HG02943 (cell line): ENCODE measurements at regions not wholly inside any gene's neighbourhood (a gene's known extent, or its start where the extent isn't known, plus 50 kb on each side); places are given as distances from the start of the nearest gene placed in this dataset.
"Not testable (repeated sequence)": the region's sequence is repeated elsewhere in the genome, so short reads cannot be mapped to it uniquely, and the experiment has no call there.

ENCODE experiments used
- ATAC-seq: cut with Tn5 transposase; IDR thresholded peaks from one replicate; pipeline ENCODE4 v1.9.1; 2021; ENCODE audit warnings: mild to moderate bottlenecking, low read depth, moderate library complexity; ENCODE audit not compliant: unreplicated experiment

- no peak for ATAC-seq
Measured at GRCh38 chr1:232425421-232425820, 204.5 kb downstream of the SIPA1L2 start.

GRCh38 chr1:232423591-232423990 is 206.3 kb downstream of the SIPA1L2 start:
- no peak for ATAC-seq

- no peak for ATAC-seq
Measured at GRCh38 chr1:232422898-232423297, 207.0 kb downstream of the SIPA1L2 start.

- ATAC-seq = no peak
Measured at GRCh38 chr1:232422098-232422497, 207.8 kb downstream of the SIPA1L2 start.

GRCh38 chr1:232421143-232421796 is 208.7 kb downstream of the SIPA1L2 start:
- no peak for ATAC-seq

- no peak for ATAC-seq
Measured at GRCh38 chr1:232417636-232418248, 212.2 kb downstream of the SIPA1L2 start.

GRCh38 chr1:232416026-232416568 is 213.8 kb downstream of the SIPA1L2 start:
- no peak for ATAC-seq

GRCh38 chr1:232415481-232415880 is 214.5 kb downstream of the SIPA1L2 start:
- ATAC-seq = not testable (repeated sequence)

GRCh38 chr1:232414100-232414499 is 215.8 kb downstream of the SIPA1L2 start:
- ATAC-seq = no peak

- no peak for ATAC-seq
Measured at GRCh38 chr1:232413674-232414073, 216.3 kb downstream of the SIPA1L2 start.

GRCh38 chr1:232409584-232409983 is 220.3 kb downstream of the SIPA1L2 start:
- no peak for ATAC-seq

- no peak for ATAC-seq
Measured at GRCh38 chr1:232407120-232407519, 222.8 kb downstream of the SIPA1L2 start.

- no peak for ATAC-seq
Measured at GRCh38 chr1:232405781-232406180, 224.2 kb downstream of the SIPA1L2 start.

- no peak for ATAC-seq
Measured at GRCh38 chr1:232404981-232405731, 224.8 kb downstream of the SIPA1L2 start.

GRCh38 chr1:232404227-232404626 is 225.7 kb downstream of the SIPA1L2 start:
- no peak for ATAC-seq

- ATAC-seq = no peak
Measured at GRCh38 chr1:232403017-232403714, 226.8 kb downstream of the SIPA1L2 start.

GRCh38 chr1:232398823-232399222 is 231.1 kb downstream of the SIPA1L2 start:
- no peak for ATAC-seq

- ATAC-seq = no peak
Measured at GRCh38 chr1:232393444-232394146, 236.3 kb downstream of the SIPA1L2 start.

- no peak for ATAC-seq
Measured at GRCh38 chr1:232393010-232393409, 236.9 kb downstream of the SIPA1L2 start.

GRCh38 chr1:232390590-232390989 is 239.3 kb downstream of the SIPA1L2 start:
- no peak for ATAC-seq
